DND-41 (cell line): ENCODE measurements at regions not wholly inside any gene's neighbourhood (a gene's known extent, or its start where the extent isn't known, plus 50 kb on each side); places are given as distances from the start of the nearest gene placed in this dataset.

Experiments used
- CTCF ChIP-seq: IDR thresholded peaks from 2 replicates; pipeline ENCODE4 v1.5.1; 2012; ENCODE audit warnings: borderline replicate concordance, low read length, moderate library complexity, mild to moderate bottlenecking; ENCODE audit not compliant: poor library complexity, severe bottlenecking; ENCODE audit errors: extremely low read depth
- EZH2 ChIP-seq: IDR thresholded peaks from 3 replicates; pipeline ENCODE4 v1.6.1; 2012; ENCODE audit warnings: borderline replicate concordance, low read depth, mild to moderate bottlenecking, moderate library complexity, low read length, inconsistent platforms; ENCODE audit not compliant: severe bottlenecking

DNA sequence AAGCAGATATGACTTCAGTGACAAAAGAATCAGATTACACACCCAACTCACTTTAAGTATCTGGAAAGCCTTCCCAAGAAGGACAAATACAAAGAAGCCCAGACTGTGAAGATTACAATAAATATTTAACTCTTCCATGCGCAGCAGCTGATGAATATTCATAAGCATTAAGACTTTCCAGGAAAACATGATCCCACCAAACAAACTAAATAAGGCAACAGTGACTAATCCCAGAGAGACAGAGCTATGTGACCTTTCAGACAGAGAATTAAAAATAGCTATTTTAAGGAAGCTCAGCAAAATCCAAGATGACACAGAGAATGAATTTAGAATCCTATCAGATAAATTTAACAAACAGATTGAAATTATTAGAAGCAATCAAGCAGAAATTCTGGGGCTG, 108.2 kb upstream of the UBE2E3 start:
- TF ChIP-seq CTCF, result no peak
- no peak for TF ChIP-seq EZH2
